Peyer's patch (tissue), 4 donors: ENCODE measurements at regions not wholly inside any gene's neighbourhood (a gene's known extent, or its start where the extent isn't known, plus 50 kb on each side); places are given as distances from the start of the nearest gene placed in this dataset.

ENCODE experiments used
- DNase-seq, 3 donors: peaks; one replicate each; pipeline ENCODE4 v3.0.0-alpha.2; 2017 to 2019
- H3K27ac ChIP-seq, 4 donors: fragments of 200-600 bp; sonication (generic); one replicate each; pipeline ENCODE4 v1.5.1; 2016 to 2019
- H3K27me3 ChIP-seq, 2 donors: fragments of 200-600 bp; sonication (generic); one replicate each; pipeline ENCODE4 v1.5.1; 2019
- H3K36me3 ChIP-seq, 3 donors: fragments of 200-600 bp; sonication (generic); one replicate each; pipeline ENCODE4 v1.5.1; 2016 to 2019
- H3K4me1 ChIP-seq, 4 donors: fragments of 200-600 bp; sonication (generic); one replicate each; pipeline ENCODE4 v1.5.1; 2016 to 2019
- H3K4me3 ChIP-seq, 4 donors: fragments of 200-600 bp; sonication (generic); 1 replicate in 3 of 4; 2 replicates in 1 of 4; pipeline ENCODE4 v1.5.1; 2016 to 2019; ENCODE audit warnings: mild to moderate bottlenecking in 1 of 4
- H3K9me3 ChIP-seq, 4 donors: fragments of 200-600 bp; sonication (generic); one replicate each; pipeline ENCODE4 v1.5.1; 2016 to 2019; ENCODE audit warnings: mild to moderate bottlenecking in 1 of 4
- CTCF ChIP-seq, 6 experiments: fragments of 450-650 bp in 4 of 6; fragments of 200-600 bp in 2 of 6; sonication (generic) in 1 of 6; IDR thresholded peaks; one replicate each; pipeline ENCODE4 v1.5.1; 2017 to 2019; ENCODE audit warnings: antibody characterized with exemption in 6 of 6, mild to moderate bottlenecking in 3 of 6, moderate library complexity in 1 of 6
- POLR2A ChIP-seq, 2 donors: fragments of 450-650 bp; IDR thresholded peaks; one replicate each; pipeline ENCODE4 v1.5.1; 2017; ENCODE audit warnings: antibody characterized with exemption in 2 of 2, mild to moderate bottlenecking in 2 of 2, moderate library complexity in 2 of 2

- Histone ChIP-seq H3K4me3 (no peak overlapping the region), H3K27ac (no peak overlapping the region), H3K9me3 (no peaks in the 10 kb centered on the region), H3K36me3 (no peaks in the 10 kb centered on the region), H3K4me1 (no peaks in the 10 kb centered on the region), H3K27me3 (no peaks in the 10 kb centered on the region)
- no peak for TF ChIP-seq POLR2A (IDR thresholded peaks at IDR 0.05)
- TF ChIP-seq CTCF (IDR thresholded peaks at IDR 0.05) = no peak
- no peak for DNase-seq
These were observed 50.2 kb upstream of the ACTBL2 start for GRCh38 chr5:57532513-57533497.
